Kidney (tissue), 13 donors: ENCODE measurements at regions not wholly inside any gene's neighbourhood (a gene's known extent, or its start where the extent isn't known, plus 50 kb on each side); places are given as distances from the start of the nearest gene placed in this dataset.

Experiments used
- DNase-seq, 5 donors: peaks; one replicate each; pipeline ENCODE4 v3.0.0-alpha.2; 2013 to 2020
- FAIRE-seq: peaks from 2 replicates; lab custom pipeline; 2012; peaks lifted over from hg19 to GRCh38; lab: Jason Lieb, UNC
- H3K27ac ChIP-seq, 2 donors: one replicate each; pipeline ENCODE4 v1.7.0; 2013; ENCODE audit warnings: low read depth in 2 of 2, low read length in 2 of 2, inconsistent platforms in 1 of 2
- H3K27me3 ChIP-seq: one replicate; pipeline ENCODE4 v1.7.1; 2013; ENCODE audit warnings: low read length, inconsistent platforms; ENCODE audit not compliant: control insufficient read depth, insufficient read depth
- H3K36me3 ChIP-seq, 3 donors: one replicate each; pipeline versions ENCODE4 v1.7.0 to v1.7.1; 2013; ENCODE audit warnings: low read length in 3 of 3, control low read depth in 1 of 3, inconsistent platforms in 1 of 3; ENCODE audit not compliant: insufficient read depth in 3 of 3, control insufficient read depth in 2 of 3
- H3K4me1 ChIP-seq, 3 donors: one replicate each; pipeline versions ENCODE4 v1.7.0 to v1.7.1; 2013; ENCODE audit warnings: low read length in 3 of 3, inconsistent platforms in 1 of 3, low read depth in 1 of 3; ENCODE audit not compliant: control insufficient read depth in 2 of 3, insufficient read depth in 2 of 3
- H3K4me3 ChIP-seq, 3 donors: one replicate each; pipeline versions ENCODE4 v1.7.0 to v1.8.1; 2013; ENCODE audit warnings: low read length in 3 of 3, control low read depth in 1 of 3, inconsistent platforms in 1 of 3
- H3K9ac ChIP-seq, 3 donors: one replicate each; pipeline versions ENCODE4 v1.7.0 to v1.7.1; 2013; ENCODE audit warnings: low read length in 3 of 3, control low read depth in 1 of 3, inconsistent platforms in 1 of 3
- H3K9me3 ChIP-seq, 3 donors: one replicate each; pipeline versions ENCODE4 v1.7.0 to v1.7.1; 2013; ENCODE audit warnings: low read length in 3 of 3, control low read depth in 1 of 3, inconsistent platforms in 1 of 3; ENCODE audit not compliant: control insufficient read depth in 2 of 3, insufficient read depth in 1 of 3
- intact Hi-C: fragments of 100-400 bp; cut with DNase I; formaldehyde crosslinking; loops from one replicate; pipeline ENCODE4 v1.11.1; 2022
- TF ChIP-seq, protein P1 (sequence below): IDR thresholded peaks from 3 replicates; pipeline ENCODE4 v1.5.1; 2012; ENCODE audit warnings: mild to moderate bottlenecking, moderate library complexity, borderline replicate concordance; ENCODE audit not compliant: insufficient read depth; ENCODE audit errors: extremely low read depth
- donor health status: control.
- donor health status: control.
- donor health status: control.
- donor health status: control.
- donor health status: control.
- donor health status: DM: yes; HTN: yes; CAD: no.
- donor health status: Normal renal cell carcinoma (clear cell type).

DNA sequence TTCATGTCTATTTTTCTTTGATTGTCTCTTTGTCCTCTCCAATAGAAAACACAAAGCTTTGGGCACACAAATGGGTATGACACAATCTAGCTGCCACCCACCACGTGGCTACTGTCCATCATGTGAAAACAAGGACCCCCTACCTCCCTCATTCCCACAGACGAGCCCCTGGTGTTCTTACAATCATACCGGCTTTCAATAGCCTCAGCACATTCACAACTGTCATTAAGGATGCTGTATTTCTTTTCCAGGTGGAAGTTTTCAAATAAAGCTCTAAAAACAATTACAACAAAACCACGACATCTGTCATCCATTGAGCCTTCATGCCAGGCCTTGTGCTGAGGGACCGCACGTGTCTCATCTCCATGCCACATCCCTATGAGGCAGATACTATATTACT, 552.6 kb upstream of the ADAMTS9 start:
- H3K27me3 ChIP-seq = no peaks in the 10 kb centered on the region
- no peak overlapping the region for H3K4me3 ChIP-seq
- no peaks in the 10 kb centered on the region for H3K36me3 ChIP-seq
- no peak overlapping the region for H3K9ac ChIP-seq
- DNase-seq (no peak), FAIRE-seq (no peak)
- H3K4me1 ChIP-seq = peaks cover 0 to under 1% (median under 1%) of the 10 kb centered on the region in 3 donors
- no peaks in the 10 kb centered on the region for H3K9me3 ChIP-seq
- H3K27ac ChIP-seq = no peak overlapping the region
- TF ChIP-seq, protein P1, sequence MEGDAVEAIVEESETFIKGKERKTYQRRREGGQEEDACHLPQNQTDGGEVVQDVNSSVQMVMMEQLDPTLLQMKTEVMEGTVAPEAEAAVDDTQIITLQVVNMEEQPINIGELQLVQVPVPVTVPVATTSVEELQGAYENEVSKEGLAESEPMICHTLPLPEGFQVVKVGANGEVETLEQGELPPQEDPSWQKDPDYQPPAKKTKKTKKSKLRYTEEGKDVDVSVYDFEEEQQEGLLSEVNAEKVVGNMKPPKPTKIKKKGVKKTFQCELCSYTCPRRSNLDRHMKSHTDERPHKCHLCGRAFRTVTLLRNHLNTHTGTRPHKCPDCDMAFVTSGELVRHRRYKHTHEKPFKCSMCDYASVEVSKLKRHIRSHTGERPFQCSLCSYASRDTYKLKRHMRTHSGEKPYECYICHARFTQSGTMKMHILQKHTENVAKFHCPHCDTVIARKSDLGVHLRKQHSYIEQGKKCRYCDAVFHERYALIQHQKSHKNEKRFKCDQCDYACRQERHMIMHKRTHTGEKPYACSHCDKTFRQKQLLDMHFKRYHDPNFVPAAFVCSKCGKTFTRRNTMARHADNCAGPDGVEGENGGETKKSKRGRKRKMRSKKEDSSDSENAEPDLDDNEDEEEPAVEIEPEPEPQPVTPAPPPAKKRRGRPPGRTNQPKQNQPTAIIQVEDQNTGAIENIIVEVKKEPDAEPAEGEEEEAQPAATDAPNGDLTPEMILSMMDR = no peak
- intact Hi-C loops = no loop called here

DNA sequence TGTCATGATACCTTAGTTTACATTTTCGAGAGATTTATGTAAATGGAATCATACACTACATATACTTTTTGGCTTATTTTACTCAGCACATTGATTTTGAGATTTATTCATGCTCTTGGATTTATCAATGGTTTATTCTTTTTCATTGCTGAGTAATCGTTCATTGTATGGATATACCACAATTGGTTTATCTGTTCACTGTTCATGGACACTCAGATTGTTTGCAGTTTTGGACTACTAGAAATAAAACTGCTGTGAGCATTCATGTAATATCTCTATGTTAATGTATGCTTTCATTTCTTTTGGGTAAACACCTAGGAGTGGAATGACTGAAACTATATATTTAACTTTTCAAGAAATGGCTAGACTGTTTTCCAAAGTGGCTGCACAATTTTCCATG, 550.9 kb upstream of the ADAMTS9 start:
- no peak overlapping the region for H3K27ac ChIP-seq
- no peaks in the 10 kb centered on the region for H3K9me3 ChIP-seq
- H3K27me3 ChIP-seq = no peaks in the 10 kb centered on the region
- no peak for DNase-seq
- H3K4me1 ChIP-seq = no peaks in the 10 kb centered on the region
- no peaks in the 10 kb centered on the region for H3K36me3 ChIP-seq
- no peak for FAIRE-seq
- H3K4me3 ChIP-seq = no peak overlapping the region
- TF ChIP-seq, protein P1 = no peak
- no peak overlapping the region for H3K9ac ChIP-seq
- intact Hi-C loops = no loop called here

DNA sequence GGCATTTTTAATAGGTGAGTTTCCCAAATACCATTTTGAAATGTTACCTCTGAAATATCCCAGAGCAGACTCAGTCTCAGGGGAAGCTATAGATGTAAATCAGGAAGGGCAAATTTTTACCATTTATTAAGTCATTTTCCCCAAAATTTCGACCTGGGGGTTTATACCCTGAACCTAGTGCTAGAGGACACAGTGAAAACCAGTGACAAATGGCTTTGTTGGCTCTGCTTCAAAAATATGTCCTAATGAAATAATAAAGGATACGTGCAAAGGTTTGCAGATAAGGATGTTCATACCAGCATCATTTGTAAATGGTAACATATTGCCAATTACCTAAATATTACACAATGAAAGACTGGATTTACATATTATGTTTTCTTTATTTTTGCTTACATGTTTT, 546.7 kb upstream of the ADAMTS9 start:
- no peak overlapping the region for H3K9ac ChIP-seq
- no peaks in the 10 kb centered on the region for H3K27me3 ChIP-seq
- H3K36me3 ChIP-seq = no peaks in the 10 kb centered on the region
- FAIRE-seq (no peak), DNase-seq (no peak)
- no peak overlapping the region for H3K27ac ChIP-seq
- H3K4me1 ChIP-seq = peaks cover 0 to 6% (median 0%) of the 10 kb centered on the region in 3 donors
- TF ChIP-seq, protein P1 = no peak
- intact Hi-C loops = no loop called here
- H3K9me3 ChIP-seq = no peaks in the 10 kb centered on the region
- H3K4me3 ChIP-seq = no peak overlapping the region

DNA sequence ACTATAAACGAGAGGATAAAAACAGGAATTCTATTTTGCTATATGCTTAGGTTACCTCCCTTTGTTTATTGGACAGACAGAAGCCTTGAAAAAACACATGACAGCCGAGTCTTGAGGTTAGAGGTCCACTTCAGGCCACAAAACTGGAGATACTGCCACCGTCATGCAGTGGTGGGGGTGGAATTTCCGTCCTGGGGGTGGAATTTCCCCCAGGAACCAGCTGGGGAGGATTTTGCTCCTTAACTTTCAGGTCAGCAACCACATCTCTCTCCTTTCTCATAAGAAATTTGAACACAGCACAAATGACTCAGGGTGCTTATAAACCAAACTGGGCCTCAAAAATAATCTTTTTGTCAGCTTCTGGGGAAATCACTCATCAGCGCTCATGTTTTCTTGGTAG, 545.8 kb upstream of the ADAMTS9 start:
- Histone ChIP-seq H3K4me1 (peaks cover 0 to 6% (median 0%) of the 10 kb centered on the region in 3 donors), H3K36me3 (no peaks in the 10 kb centered on the region), H3K27me3 (no peaks in the 10 kb centered on the region), H3K27ac (no peak overlapping the region), H3K4me3 (no peak overlapping the region), H3K9ac (no peak overlapping the region), H3K9me3 (no peaks in the 10 kb centered on the region)
- FAIRE-seq = no peak
- TF ChIP-seq, protein P1 = no peak
- intact Hi-C loops = no loop called here
- no peak for DNase-seq
